ENCODE measurements at regions not wholly inside any gene's neighbourhood (a gene's known extent, or its start where the extent isn't known, plus 50 kb on each side); places are given as distances from the start of the nearest gene placed in this dataset.

GRCh38 chr18:65057439-65058083 is 693.3 kb upstream of the CDH7 start:
- TF ChIP-seq CTCF (IDR thresholded peaks at IDR 0.05; ENCODE audit: insufficient read depth, low read depth, low read length) = no peak
- no peak overlapping the region for H3K4me3 ChIP-seq (ENCODE audit: low read depth, low read length)
- DNase-seq (ENCODE audit: low read depth) = no peak

GRCh38 chr18:65056575-65056974 is 694.2 kb upstream of the CDH7 start:
- DNase-seq (ENCODE audit: low read depth) = no peak
- no peak for TF ChIP-seq CTCF (IDR thresholded peaks at IDR 0.05; ENCODE audit: insufficient read depth, low read depth, low read length)
- H3K4me3 ChIP-seq (ENCODE audit: low read depth, low read length) = no peak overlapping the region

- TF ChIP-seq CTCF (IDR thresholded peaks at IDR 0.05; ENCODE audit: insufficient read depth, low read depth, low read length) = no peak
- H3K4me3 ChIP-seq (ENCODE audit: low read depth, low read length) = no peak overlapping the region
- no peak for DNase-seq (ENCODE audit: low read depth)
Observed at GRCh38 chr18:65049586-65049985, 701.2 kb upstream of the CDH7 start.

- no peak for TF ChIP-seq CTCF (IDR thresholded peaks at IDR 0.05; ENCODE audit: insufficient read depth, low read depth, low read length)
- no peak overlapping the region for H3K4me3 ChIP-seq (ENCODE audit: low read depth, low read length)
- DNase-seq (ENCODE audit: low read depth) = no peak
Observed at GRCh38 chr18:65039578-65039977, 711.2 kb upstream of the CDH7 start.

- no peak overlapping the region for H3K4me3 ChIP-seq (ENCODE audit: low read depth, low read length)
- DNase-seq (ENCODE audit: low read depth) = no peak
- no peak for TF ChIP-seq CTCF (IDR thresholded peaks at IDR 0.05; ENCODE audit: insufficient read depth, low read depth, low read length)
Observed at GRCh38 chr18:65035701-65036100, 715.1 kb upstream of the CDH7 start.

- no peak for DNase-seq (ENCODE audit: low read depth)
- H3K4me3 ChIP-seq (ENCODE audit: low read depth, low read length) = no peak overlapping the region
- no peak for TF ChIP-seq CTCF (IDR thresholded peaks at IDR 0.05; ENCODE audit: insufficient read depth, low read depth, low read length)
Observed at GRCh38 chr18:65025756-65026155, 725.1 kb upstream of the CDH7 start.

- no peak for DNase-seq (ENCODE audit: low read depth)
- no peak for TF ChIP-seq CTCF (IDR thresholded peaks at IDR 0.05; ENCODE audit: insufficient read depth, low read depth, low read length)
- H3K4me3 ChIP-seq (ENCODE audit: low read depth, low read length) = no peak overlapping the region
Observed at GRCh38 chr18:65021021-65021420, 729.8 kb upstream of the CDH7 start.

All from fibroblast of villous mesenchyme (primary cell).